Ovary (tissue), 7 donors: ENCODE measurements at regions not wholly inside any gene's neighbourhood (a gene's known extent, or its start where the extent isn't known, plus 50 kb on each side); places are given as distances from the start of the nearest gene placed in this dataset.
A peak's percentile ranks its signal among the peaks of the same experiment; 100 is the strongest.

Experiments used
- DNase-seq, 5 donors: peaks; one replicate each; pipeline ENCODE4 v3.0.0-alpha.2; 2019 to 2020
- H3K27ac ChIP-seq, 2 donors: fragments of 200-600 bp; one replicate each; pipeline versions ENCODE4 v1.5.1 to v1.8.0; 2019 to 2022
- H3K27me3 ChIP-seq: fragments of 200-600 bp; one replicate; pipeline ENCODE4 v1.8.0; 2022
- H3K36me3 ChIP-seq: fragments of 200-600 bp; sonication (generic); one replicate; pipeline ENCODE4 v1.5.1; 2019
- H3K4me1 ChIP-seq: one replicate; pipeline ENCODE4 v1.8.1; 2013; ENCODE audit warnings: mild to moderate bottlenecking, moderate library complexity; ENCODE audit not compliant: insufficient read depth
- H3K4me3 ChIP-seq: fragments of 200-600 bp; sonication (generic); one replicate; pipeline ENCODE4 v1.5.1; 2017
- H3K9me3 ChIP-seq, 2 donors: fragments of 200-600 bp in 1 of 2; sonication (generic) in 1 of 2; one replicate each; pipeline versions ENCODE4 v1.5.1 to v1.8.1; 2013 to 2019; ENCODE audit warnings: mild to moderate bottlenecking in 1 of 2, moderate library complexity in 1 of 2
- EP300 ChIP-seq: sonication (generic); formaldehyde crosslinking; IDR thresholded peaks from one replicate; pipeline ENCODE4 v1.6.1; 2017; ENCODE audit warnings: antibody characterized with exemption
- POLR2A ChIP-seq: fragments of 450-650 bp; IDR thresholded peaks from one replicate; pipeline ENCODE4 v1.6.1; 2017; ENCODE audit warnings: antibody characterized with exemption, mild to moderate bottlenecking, moderate library complexity
- WGBS, 3 donors: extraction: QIAGEN DNeasy Blood & Tissue Kit in 1 of 3; methylation state at CpG; one replicate each; pipeline versions ENCODE4 v1.1.5 to v1.1.7; 2013 to 2017; 5-methylcytosine and 5-hydroxymethylcytosine counted together
- intact Hi-C, 4 donors: fragments of 100-400 bp; cut with DNase I; formaldehyde crosslinking; loops; one replicate each; pipeline versions ENCODE4 v1.11.0 to v1.15.1; 2022 to 2023
- TF ChIP-seq, protein P1 (sequence below), 3 donors: fragments of 450-650 bp in 2 of 3; fragments of 200-600 bp in 1 of 3; IDR thresholded peaks; one replicate each; pipeline versions ENCODE4 v1.5.1 to v1.8.0; 2016 to 2022; ENCODE audit warnings: antibody characterized with exemption in 3 of 3, mild to moderate bottlenecking in 1 of 3
- donor health status: DM: no; HTN: no; CAD: no; lungs with moderate emphysema.
- donor health status: DM: no; HTN: no; CAD: no.
- donor health status: Bipolar disorder and iron deficiency.
- donor health status: DM: no; HTN: no; CAD: no.
- donor health status: DM: yes; HTN: yes; CAD: no.

DNA sequence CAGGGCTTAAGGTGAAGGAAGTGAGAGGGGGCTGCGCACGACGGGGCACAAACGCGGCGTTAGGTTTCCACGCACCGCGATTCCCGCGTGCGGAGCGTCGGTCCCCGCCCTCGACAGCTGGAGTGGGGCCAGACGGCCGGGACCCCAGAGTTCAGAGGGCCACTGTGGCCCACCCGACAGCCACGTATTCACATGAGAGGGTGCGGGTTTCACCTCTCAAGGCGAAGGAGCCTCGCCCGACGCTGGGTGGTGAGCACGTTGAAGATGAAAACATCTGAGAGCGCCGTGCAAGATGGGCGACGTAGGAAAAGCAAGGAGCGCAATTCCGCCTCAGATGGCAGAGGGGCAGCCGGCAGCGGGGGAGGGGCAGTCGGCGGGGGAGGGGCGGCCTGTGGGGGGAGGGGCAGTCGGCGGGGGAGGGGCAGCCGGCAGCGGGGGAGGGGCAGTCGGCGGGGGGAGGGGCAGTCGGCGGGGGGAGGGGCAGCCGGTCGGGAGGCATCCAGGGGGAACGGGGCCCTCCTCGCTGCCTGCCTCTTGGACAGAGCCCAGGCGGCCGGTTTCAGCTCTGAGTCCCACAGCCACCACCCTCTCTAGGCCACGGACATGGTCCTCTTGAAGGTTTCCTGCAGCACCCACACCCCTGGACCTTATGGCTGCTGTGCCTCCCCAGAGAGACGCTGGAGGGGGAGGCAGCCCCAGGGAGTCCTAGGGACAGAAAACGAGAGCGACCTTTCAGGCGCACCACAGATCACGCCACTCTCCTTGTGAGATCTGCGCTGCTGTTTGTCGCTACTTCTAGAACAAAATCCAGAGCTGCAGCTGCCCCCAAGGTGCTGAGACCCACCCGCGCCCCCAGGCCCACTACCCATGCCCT lies 113.7 kb downstream of the DLL1 start:
- intact Hi-C loops = no loop called here
- TF ChIP-seq, protein P1, sequence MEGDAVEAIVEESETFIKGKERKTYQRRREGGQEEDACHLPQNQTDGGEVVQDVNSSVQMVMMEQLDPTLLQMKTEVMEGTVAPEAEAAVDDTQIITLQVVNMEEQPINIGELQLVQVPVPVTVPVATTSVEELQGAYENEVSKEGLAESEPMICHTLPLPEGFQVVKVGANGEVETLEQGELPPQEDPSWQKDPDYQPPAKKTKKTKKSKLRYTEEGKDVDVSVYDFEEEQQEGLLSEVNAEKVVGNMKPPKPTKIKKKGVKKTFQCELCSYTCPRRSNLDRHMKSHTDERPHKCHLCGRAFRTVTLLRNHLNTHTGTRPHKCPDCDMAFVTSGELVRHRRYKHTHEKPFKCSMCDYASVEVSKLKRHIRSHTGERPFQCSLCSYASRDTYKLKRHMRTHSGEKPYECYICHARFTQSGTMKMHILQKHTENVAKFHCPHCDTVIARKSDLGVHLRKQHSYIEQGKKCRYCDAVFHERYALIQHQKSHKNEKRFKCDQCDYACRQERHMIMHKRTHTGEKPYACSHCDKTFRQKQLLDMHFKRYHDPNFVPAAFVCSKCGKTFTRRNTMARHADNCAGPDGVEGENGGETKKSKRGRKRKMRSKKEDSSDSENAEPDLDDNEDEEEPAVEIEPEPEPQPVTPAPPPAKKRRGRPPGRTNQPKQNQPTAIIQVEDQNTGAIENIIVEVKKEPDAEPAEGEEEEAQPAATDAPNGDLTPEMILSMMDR (IDR thresholded peaks at IDR 0.05) = no peak
- TF ChIP-seq EP300 (no peak), POLR2A (no peak)
- 56 to 76% (median 68%) methylated on average over 53 to 61 of the region's 61 CpGs for WGBS, 3 donors
- peak overlapping the region; percentile 68 to 73 for H3K27ac ChIP-seq
- H3K4me1 ChIP-seq = peaks cover 7% of the 10 kb centered on the region
- no peaks in the 10 kb centered on the region for H3K27me3 ChIP-seq
- no peaks in the 10 kb centered on the region for H3K36me3 ChIP-seq
- no peak overlapping the region for H3K4me3 ChIP-seq
- DNase-seq = peak in 2 of 5 donors; percentile 46 to 59
- no peaks in the 10 kb centered on the region for H3K9me3 ChIP-seq

- intact Hi-C loops = no loop called here
- Histone ChIP-seq H3K27ac (peak overlapping the region; percentile 68 to 73), H3K4me3 (peak overlapping the region; percentile 25), H3K27me3 (no peaks in the 10 kb centered on the region), H3K36me3 (no peaks in the 10 kb centered on the region), H3K4me1 (peaks cover 7% of the 10 kb centered on the region), H3K9me3 (no peaks in the 10 kb centered on the region)
- peak; percentile 51 to 83 (median 77) for DNase-seq
- 12 to 40% (median 24%) methylated on average over 46 to 51 of the region's 51 CpGs for WGBS, 3 donors
- TF ChIP-seq POLR2A (no peak), EP300 (no peak)
- TF ChIP-seq, protein P1 (IDR thresholded peaks at IDR 0.05) = no peak
Measured at GRCh38 chr6:170176136-170176897, 114.6 kb downstream of the DLL1 start.

GRCh38 chr6:170175644-170176135 lies 115.2 kb downstream of the DLL1 start:
- 42 to 51% (median 44%) methylated on average over 16 to 28 of the region's 28 CpGs for WGBS, 3 donors
- H3K27ac ChIP-seq = peak overlapping the region; percentile 68 to 73
- DNase-seq = no peak
- H3K27me3 ChIP-seq = no peaks in the 10 kb centered on the region
- H3K4me1 ChIP-seq = peaks cover 7% of the 10 kb centered on the region
- no peaks in the 10 kb centered on the region for H3K36me3 ChIP-seq
- no peaks in the 10 kb centered on the region for H3K9me3 ChIP-seq
- TF ChIP-seq, protein P1 (IDR thresholded peaks at IDR 0.05) = no peak
- TF ChIP-seq POLR2A (no peak), EP300 (no peak)
- intact Hi-C loops = no loop called here
- H3K4me3 ChIP-seq = peak overlapping the region; percentile 25

DNA sequence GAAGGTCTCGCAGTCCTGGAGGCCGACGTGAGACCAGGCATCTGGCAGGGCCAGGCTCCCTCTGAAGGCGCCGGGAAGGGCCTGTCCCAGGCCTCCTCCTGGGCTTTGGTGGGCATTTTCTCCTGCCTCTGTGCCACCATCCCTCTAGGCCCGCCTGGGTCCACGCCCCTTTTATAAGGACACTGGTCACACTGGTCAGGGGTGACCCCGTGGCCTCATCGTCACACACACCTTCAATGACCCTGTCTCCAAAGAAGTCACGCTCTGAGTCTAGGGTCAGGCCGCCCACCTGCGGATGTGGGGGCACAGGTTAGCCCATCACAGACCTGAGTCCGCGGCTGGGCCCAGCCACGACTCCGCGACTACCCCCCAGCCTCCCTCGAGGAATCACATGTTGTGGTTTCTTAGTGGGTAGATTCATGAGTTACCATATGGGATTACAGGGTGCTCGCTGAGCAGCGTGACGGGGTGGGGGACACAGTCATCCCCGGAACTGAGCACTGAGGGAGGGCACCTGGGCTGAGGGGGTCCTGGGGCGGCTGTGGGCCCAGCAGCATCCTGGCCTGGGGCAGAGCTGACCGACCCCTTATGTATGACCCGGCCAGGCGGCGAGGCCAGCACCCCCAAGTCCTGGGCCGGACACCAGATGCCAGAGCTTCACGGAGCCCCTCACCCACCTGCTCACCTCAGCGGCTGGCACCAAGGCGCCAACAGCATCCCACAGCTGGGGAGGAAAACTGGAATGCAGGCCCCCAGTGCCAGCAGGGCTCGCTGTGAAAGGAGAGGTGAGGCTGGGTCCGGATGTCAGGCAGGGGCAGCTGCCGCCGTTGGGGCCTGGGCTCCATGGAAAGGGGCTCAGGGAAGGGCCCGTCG lies 115.9 kb downstream of the DLL1 start:
- H3K36me3 ChIP-seq = no peaks in the 10 kb centered on the region

More for the DNA sequence above, 115.9 kb downstream of the DLL1 start:
- H3K4me1 ChIP-seq = peaks cover 7% of the 10 kb centered on the region
- intact Hi-C loops = loop anchor here in 1 of 4 donors (5.0 kb wide), 1 partner anchor 1183 kb away; no protein-coding TSS in a partner anchor
- H3K4me3 ChIP-seq = no peak overlapping the region
- no peaks in the 10 kb centered on the region for H3K9me3 ChIP-seq
- 94 to 97% (median 96%) methylated on average over 34 to 37 of the region's 37 CpGs for WGBS, 3 donors
- H3K27ac ChIP-seq = peak overlapping the region in 1 of 2 donors; percentile 73
- TF ChIP-seq, protein P1 (IDR thresholded peaks at IDR 0.05) = no peak
- TF ChIP-seq POLR2A = no peak
- no peak for TF ChIP-seq EP300
- DNase-seq = peak in 3 of 5 donors; percentile 44 to 49 (median 45)
- H3K27me3 ChIP-seq = no peaks in the 10 kb centered on the region
